Fibroblast of pulmonary artery (primary cell): ENCODE measurements at regions not wholly inside any gene's neighbourhood (a gene's known extent, or its start where the extent isn't known, plus 50 kb on each side); places are given as distances from the start of the nearest gene placed in this dataset.

Experiments
- DNase-seq: peaks from one replicate; pipeline ENCODE4 v3.0.0-alpha.2; 2010; ENCODE audit warnings: low read depth
- H3K4me3 ChIP-seq: replicated peaks from 2 replicates; pipeline ENCODE4 v1.5.1; 2011; ENCODE audit warnings: low read depth, mild to moderate bottlenecking, control low read depth, low read length, moderate library complexity
- CTCF ChIP-seq: IDR thresholded peaks from 2 replicates; pipeline ENCODE4 v1.5.1; 2011; ENCODE audit warnings: mild to moderate bottlenecking, control low read depth, low read length, inconsistent platforms; ENCODE audit errors: missing control alignments

GRCh38 chr2:193627187-193627926 is 1432.6 kb upstream of the TMEFF2 start:
- no peak for DNase-seq
- no peak for TF ChIP-seq CTCF
- no peak overlapping the region for H3K4me3 ChIP-seq

GRCh38 chr2:193608451-193608850 is 1413.7 kb upstream of the TMEFF2 start:
- DNase-seq: no peak
- H3K4me3 ChIP-seq: no peak overlapping the region
- TF ChIP-seq CTCF: no peak

DNA sequence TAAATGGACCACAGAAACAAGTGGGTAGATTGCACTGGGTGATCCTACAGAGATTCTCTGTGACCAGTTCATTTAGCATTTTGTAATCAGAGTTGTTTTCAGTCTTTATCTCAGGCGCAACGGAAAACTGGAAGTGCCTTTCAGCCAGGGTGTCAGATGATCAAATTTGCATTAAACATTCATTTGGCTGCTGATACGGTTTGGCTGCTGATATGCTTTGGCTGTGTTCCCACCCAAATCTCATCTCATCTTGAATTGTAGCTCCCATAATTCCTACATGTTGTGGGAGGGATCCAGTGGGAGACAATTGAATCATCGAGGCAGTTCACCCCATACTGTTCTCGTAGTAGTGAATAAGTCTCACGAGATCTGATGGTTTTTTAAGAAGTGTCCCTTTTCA is 1396.1 kb upstream of the TMEFF2 start:
- no peak overlapping the region for H3K4me3 ChIP-seq
- DNase-seq: no peak
- no peak for TF ChIP-seq CTCF

- peak; percentile 63 for DNase-seq
- TF ChIP-seq CTCF: peak; percentile 69
- no peak overlapping the region for H3K4me3 ChIP-seq
Observed at GRCh38 chr2:193584522-193584938, 1389.8 kb upstream of the TMEFF2 start.

DNA sequence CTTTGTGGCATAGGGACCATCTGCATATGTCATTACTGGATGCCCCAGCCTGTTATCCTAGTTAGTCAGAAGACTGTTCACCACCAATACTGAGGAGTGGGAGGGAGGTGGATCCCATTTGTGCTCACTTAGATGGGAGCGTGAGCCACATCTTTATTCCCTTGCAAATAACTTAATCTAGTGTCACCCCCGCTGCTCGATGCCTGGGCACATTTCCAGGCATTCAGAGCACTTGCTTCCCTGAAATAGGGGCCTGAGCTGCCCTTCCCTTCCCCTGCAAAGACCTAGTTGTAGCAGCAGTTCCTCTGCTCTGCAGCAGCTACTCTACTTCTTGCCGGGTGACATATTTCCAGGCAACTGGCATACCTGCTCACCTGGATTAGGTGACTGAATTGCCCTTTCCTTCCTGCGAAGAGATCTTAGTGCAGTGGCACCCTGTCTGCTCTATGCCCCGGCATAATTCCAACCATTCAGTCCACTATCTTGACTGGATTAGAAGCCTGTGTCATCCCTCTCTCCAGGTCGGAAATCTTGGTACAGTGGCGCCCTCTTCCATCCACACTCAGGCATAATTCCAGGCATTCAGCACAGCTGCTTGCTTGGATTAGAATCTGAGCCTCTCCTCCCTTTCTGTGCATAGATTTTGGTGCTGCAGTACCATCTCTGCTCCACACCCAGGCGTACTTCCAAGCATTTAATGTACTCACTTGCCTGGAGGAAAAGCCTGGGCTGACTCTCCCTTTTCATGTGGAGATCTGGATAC is 1389.1 kb upstream of the TMEFF2 start:
- peak; percentile 46 for DNase-seq
- TF ChIP-seq CTCF: peak; percentile 37
- H3K4me3 ChIP-seq: no peak overlapping the region

- H3K4me3 ChIP-seq: no peak overlapping the region
- no peak for TF ChIP-seq CTCF
- no peak for DNase-seq
Observed at GRCh38 chr2:193581807-193582206, 1387.1 kb upstream of the TMEFF2 start.
